GM11168 (cell line): ENCODE measurements at regions not wholly inside any gene's neighbourhood (a gene's known extent, or its start where the extent isn't known, plus 50 kb on each side); places are given as distances from the start of the nearest gene placed in this dataset.

Experiments
- in situ Hi-C: fragments of 300-500 bp; cut with MboI; formaldehyde crosslinking; loops from one replicate; pipeline ENCODE4 v1.12.0; 2022; ENCODE audit warnings: low sequenced_read_pairs; ENCODE audit not compliant: unreplicated experiment

GRCh38 chr6:164856138-164856537 is 453.3 kb downstream of the C6orf118 start:
- in situ Hi-C loops = no loop called here

- in situ Hi-C loops = no loop called here
Observed at GRCh38 chr6:164855281-164855680, 454.1 kb downstream of the C6orf118 start.

GRCh38 chr6:164854526-164854925 is 454.9 kb downstream of the C6orf118 start:
- in situ Hi-C loops = no loop called here

GRCh38 chr6:164845773-164846172 is 463.6 kb downstream of the C6orf118 start:
- in situ Hi-C loops = no loop called here

GRCh38 chr6:164842085-164842484 is 467.3 kb downstream of the C6orf118 start:
- in situ Hi-C loops = no loop called here

GRCh38 chr6:164838068-164838615 is 471.3 kb downstream of the C6orf118 start:
- in situ Hi-C loops = no loop called here

- in situ Hi-C loops = no loop called here
Observed at GRCh38 chr6:164836486-164836885, 472.9 kb downstream of the C6orf118 start.

GRCh38 chr6:164832410-164832809 is 477.0 kb downstream of the C6orf118 start:
- in situ Hi-C loops = no loop called here

- in situ Hi-C loops = no loop called here
Observed at GRCh38 chr6:164827537-164827936, 481.9 kb downstream of the C6orf118 start.

GRCh38 chr6:164826831-164827468 is 482.5 kb downstream of the C6orf118 start:
- in situ Hi-C loops = no loop called here

GRCh38 chr6:164825386-164825785 is 484.0 kb downstream of the C6orf118 start:
- in situ Hi-C loops = no loop called here

- in situ Hi-C loops = no loop called here
Observed at GRCh38 chr6:164817662-164818061, 491.7 kb downstream of the C6orf118 start.

GRCh38 chr6:164812706-164813105 is 496.7 kb downstream of the C6orf118 start:
- in situ Hi-C loops = no loop called here

- in situ Hi-C loops = no loop called here
Observed at GRCh38 chr6:164807125-164807524, 502.3 kb downstream of the C6orf118 start.

- in situ Hi-C loops = no loop called here
Observed at GRCh38 chr6:164795056-164795815, 514.2 kb downstream of the C6orf118 start.

- in situ Hi-C loops = no loop called here
Observed at GRCh38 chr6:164792666-164793065, 516.7 kb downstream of the C6orf118 start.

GRCh38 chr6:164791498-164791897 is 517.9 kb downstream of the C6orf118 start:
- in situ Hi-C loops = no loop called here

- in situ Hi-C loops = no loop called here
Observed at GRCh38 chr6:164763788-164764187, 545.6 kb downstream of the C6orf118 start.

GRCh38 chr6:164757451-164757850 is 552.0 kb downstream of the C6orf118 start:
- in situ Hi-C loops = no loop called here

GRCh38 chr6:164756723-164757122 is 552.7 kb downstream of the C6orf118 start:
- in situ Hi-C loops = no loop called here

- in situ Hi-C loops = no loop called here
Observed at GRCh38 chr6:164756142-164756541, 553.3 kb downstream of the C6orf118 start.

GRCh38 chr6:164753517-164753916 is 555.9 kb downstream of the C6orf118 start:
- in situ Hi-C loops = no loop called here
